ENCODE measurements at regions not wholly inside any gene's neighbourhood (a gene's known extent, or its start where the extent isn't known, plus 50 kb on each side); places are given as distances from the start of the nearest gene placed in this dataset.

DNA sequence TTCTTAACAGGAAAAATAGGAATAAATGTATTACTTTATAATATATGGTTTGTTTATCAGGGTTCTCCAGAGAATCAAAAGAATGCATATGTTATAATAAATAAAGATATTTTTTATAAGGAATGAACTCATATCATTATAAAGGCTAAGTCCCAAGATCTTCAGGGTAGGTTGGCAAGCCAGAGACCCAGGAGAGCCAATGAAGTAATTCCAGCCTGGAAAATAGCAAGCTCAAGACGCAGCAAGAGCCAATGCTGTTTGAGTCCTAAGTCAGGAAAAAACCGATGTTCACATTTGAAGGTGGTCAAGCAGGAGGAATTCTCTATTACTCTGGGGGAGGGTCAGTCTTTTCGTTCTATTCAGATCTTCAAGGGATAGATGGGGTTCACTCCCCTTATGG lies 490.0 kb downstream of the PCDH20 start (continued):
- TF ChIP-seq, protein P1, sequence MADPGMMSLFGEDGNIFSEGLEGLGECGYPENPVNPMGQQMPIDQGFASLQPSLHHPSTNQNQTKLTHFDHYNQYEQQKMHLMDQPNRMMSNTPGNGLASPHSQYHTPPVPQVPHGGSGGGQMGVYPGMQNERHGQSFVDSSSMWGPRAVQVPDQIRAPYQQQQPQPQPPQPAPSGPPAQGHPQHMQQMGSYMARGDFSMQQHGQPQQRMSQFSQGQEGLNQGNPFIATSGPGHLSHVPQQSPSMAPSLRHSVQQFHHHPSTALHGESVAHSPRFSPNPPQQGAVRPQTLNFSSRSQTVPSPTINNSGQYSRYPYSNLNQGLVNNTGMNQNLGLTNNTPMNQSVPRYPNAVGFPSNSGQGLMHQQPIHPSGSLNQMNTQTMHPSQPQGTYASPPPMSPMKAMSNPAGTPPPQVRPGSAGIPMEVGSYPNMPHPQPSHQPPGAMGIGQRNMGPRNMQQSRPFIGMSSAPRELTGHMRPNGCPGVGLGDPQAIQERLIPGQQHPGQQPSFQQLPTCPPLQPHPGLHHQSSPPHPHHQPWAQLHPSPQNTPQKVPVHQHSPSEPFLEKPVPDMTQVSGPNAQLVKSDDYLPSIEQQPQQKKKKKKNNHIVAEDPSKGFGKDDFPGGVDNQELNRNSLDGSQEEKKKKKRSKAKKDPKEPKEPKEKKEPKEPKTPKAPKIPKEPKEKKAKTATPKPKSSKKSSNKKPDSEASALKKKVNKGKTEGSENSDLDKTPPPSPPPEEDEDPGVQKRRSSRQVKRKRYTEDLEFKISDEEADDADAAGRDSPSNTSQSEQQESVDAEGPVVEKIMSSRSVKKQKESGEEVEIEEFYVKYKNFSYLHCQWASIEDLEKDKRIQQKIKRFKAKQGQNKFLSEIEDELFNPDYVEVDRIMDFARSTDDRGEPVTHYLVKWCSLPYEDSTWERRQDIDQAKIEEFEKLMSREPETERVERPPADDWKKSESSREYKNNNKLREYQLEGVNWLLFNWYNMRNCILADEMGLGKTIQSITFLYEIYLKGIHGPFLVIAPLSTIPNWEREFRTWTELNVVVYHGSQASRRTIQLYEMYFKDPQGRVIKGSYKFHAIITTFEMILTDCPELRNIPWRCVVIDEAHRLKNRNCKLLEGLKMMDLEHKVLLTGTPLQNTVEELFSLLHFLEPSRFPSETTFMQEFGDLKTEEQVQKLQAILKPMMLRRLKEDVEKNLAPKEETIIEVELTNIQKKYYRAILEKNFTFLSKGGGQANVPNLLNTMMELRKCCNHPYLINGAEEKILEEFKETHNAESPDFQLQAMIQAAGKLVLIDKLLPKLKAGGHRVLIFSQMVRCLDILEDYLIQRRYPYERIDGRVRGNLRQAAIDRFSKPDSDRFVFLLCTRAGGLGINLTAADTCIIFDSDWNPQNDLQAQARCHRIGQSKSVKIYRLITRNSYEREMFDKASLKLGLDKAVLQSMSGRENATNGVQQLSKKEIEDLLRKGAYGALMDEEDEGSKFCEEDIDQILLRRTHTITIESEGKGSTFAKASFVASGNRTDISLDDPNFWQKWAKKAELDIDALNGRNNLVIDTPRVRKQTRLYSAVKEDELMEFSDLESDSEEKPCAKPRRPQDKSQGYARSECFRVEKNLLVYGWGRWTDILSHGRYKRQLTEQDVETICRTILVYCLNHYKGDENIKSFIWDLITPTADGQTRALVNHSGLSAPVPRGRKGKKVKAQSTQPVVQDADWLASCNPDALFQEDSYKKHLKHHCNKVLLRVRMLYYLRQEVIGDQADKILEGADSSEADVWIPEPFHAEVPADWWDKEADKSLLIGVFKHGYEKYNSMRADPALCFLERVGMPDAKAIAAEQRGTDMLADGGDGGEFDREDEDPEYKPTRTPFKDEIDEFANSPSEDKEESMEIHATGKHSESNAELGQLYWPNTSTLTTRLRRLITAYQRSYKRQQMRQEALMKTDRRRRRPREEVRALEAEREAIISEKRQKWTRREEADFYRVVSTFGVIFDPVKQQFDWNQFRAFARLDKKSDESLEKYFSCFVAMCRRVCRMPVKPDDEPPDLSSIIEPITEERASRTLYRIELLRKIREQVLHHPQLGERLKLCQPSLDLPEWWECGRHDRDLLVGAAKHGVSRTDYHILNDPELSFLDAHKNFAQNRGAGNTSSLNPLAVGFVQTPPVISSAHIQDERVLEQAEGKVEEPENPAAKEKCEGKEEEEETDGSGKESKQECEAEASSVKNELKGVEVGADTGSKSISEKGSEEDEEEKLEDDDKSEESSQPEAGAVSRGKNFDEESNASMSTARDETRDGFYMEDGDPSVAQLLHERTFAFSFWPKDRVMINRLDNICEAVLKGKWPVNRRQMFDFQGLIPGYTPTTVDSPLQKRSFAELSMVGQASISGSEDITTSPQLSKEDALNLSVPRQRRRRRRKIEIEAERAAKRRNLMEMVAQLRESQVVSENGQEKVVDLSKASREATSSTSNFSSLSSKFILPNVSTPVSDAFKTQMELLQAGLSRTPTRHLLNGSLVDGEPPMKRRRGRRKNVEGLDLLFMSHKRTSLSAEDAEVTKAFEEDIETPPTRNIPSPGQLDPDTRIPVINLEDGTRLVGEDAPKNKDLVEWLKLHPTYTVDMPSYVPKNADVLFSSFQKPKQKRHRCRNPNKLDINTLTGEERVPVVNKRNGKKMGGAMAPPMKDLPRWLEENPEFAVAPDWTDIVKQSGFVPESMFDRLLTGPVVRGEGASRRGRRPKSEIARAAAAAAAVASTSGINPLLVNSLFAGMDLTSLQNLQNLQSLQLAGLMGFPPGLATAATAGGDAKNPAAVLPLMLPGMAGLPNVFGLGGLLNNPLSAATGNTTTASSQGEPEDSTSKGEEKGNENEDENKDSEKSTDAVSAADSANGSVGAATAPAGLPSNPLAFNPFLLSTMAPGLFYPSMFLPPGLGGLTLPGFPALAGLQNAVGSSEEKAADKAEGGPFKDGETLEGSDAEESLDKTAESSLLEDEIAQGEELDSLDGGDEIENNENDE (IDR thresholded peaks at IDR 0.05; ENCODE audit: insufficient replicate concordance, low read length): no peak
- TF ChIP-seq NRF1 (IDR thresholded peaks at IDR 0.05; ENCODE audit: low read depth, low read length): no peak
- no peak for TF ChIP-seq TAF1 (IDR thresholded peaks at IDR 0.05; ENCODE audit: low read depth, low read length)
- TF ChIP-seq ASH2L (IDR thresholded peaks at IDR 0.05; ENCODE audit: low read length): no peak
- TF ChIP-seq MAFK (IDR thresholded peaks at IDR 0.05; ENCODE audit: low read depth, low read length): no peak
- no peak for TF ChIP-seq KDM5A (IDR thresholded peaks at IDR 0.05; ENCODE audit: low read length)
- no peak for TF ChIP-seq KDM1A (IDR thresholded peaks at IDR 0.05; ENCODE audit: borderline replicate concordance, low read length)
- TF ChIP-seq CTBP2 (IDR thresholded peaks at IDR 0.05; ENCODE audit: borderline replicate concordance, insufficient read depth, insufficient read length, low read length): no peak
- no peak for TF ChIP-seq SP1 (IDR thresholded peaks at IDR 0.05; ENCODE audit: low read depth, low read length)
